Gastroesophageal sphincter (tissue), 3 donors: ENCODE measurements at regions not wholly inside any gene's neighbourhood (a gene's known extent, or its start where the extent isn't known, plus 50 kb on each side); places are given as distances from the start of the nearest gene placed in this dataset.

Experiments used
- CTCF ChIP-seq, 4 experiments: fragments of 200-600 bp in 2 of 4; fragments of 450-650 bp in 2 of 4; sonication (generic) in 1 of 4; IDR thresholded peaks; one replicate each; pipeline ENCODE4 v1.5.1; 2017 to 2019; ENCODE audit warnings: antibody characterized with exemption in 4 of 4, mild to moderate bottlenecking in 2 of 4, moderate library complexity in 2 of 4
- EP300 ChIP-seq: sonication (generic); formaldehyde crosslinking; IDR thresholded peaks from one replicate; pipeline ENCODE4 v1.6.1; 2017; ENCODE audit warnings: antibody characterized with exemption, mild to moderate bottlenecking
- POLR2A ChIP-seq, 2 donors: fragments of 450-650 bp; IDR thresholded peaks; one replicate each; pipeline ENCODE4 v1.6.1; 2017; ENCODE audit warnings: antibody characterized with exemption in 2 of 2, mild to moderate bottlenecking in 2 of 2, moderate library complexity in 1 of 2
- POLR2AphosphoS5 ChIP-seq: sonication (generic); formaldehyde crosslinking; IDR thresholded peaks from one replicate; pipeline ENCODE4 v1.6.1; 2017; ENCODE audit warnings: antibody characterized with exemption

GRCh38 chr2:116211719-116212118 is 1602.8 kb upstream of the DDX18 start:
- TF ChIP-seq CTCF (IDR thresholded peaks at IDR 0.05) (no peak), POLR2A (IDR thresholded peaks at IDR 0.05) (no peak), EP300 (no peak), POLR2AphosphoS5 (no peak)
